ENCODE measurements at regions not wholly inside any gene's neighbourhood (a gene's known extent, or its start where the extent isn't known, plus 50 kb on each side); places are given as distances from the start of the nearest gene placed in this dataset.

DNA sequence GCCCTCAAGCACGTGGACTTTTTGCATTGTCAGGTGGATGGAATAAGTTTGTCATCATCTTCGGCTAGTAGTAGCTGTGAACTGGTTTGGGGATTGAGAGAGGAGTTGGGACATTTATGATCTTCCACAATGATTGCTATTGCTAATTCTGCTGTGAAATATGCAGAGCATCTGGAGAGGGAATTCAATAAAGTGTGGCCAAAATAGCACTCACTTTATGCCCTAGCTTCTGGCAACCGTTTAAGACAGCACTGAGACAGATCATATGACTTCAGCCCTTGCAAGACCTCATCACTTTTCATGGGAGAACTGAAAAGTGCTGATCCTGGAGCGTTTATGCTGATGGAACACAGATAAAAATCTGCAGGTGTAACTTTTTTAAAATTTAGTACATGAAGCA is 360.8 kb downstream of the GPATCH2 start:
- WGBS, 2 donors (ENCODE audit: low coverage in 1 of 2): 47 to 64% methylated on average over 4 of the region's 4 CpGs

DNA sequence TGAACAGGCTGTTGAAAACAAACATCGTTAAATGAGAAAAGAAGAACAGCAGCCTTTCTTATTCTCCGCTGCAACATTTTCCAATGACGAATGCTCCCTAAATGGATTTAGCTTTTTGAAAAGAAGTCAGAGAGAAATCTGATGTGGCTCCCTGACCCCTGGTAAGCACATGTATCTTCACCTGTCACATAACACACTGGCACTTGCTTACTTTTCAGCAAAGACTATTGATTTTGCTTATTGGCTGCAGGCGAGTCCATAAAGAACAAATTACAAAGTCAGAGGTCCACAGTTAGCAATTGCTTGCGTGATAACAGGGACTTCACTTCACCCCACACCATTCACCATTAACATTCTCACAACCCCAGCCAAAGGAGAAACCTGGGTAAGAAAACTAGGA is 362.8 kb downstream of the GPATCH2 start:
- DNase-seq: no peak
- in situ Hi-C loops (cut with MboI; ENCODE audit: low pct_ligation_motif_present in 1 of 4, low pct_unique_long_range_greater_than_20kb in 1 of 4, low sequenced_read_pairs in 3 of 4): no loop called here
- H3K9me3 ChIP-seq: no peaks in the 10 kb centered on the region
- intact Hi-C loops (cut with DNase I; ENCODE audit: low total_unique reads): no loop called here
- no peaks in the 10 kb centered on the region for H3K27me3 ChIP-seq
- no peak overlapping the region for H3K27ac ChIP-seq
- TF ChIP-seq POLR2AphosphoS5 (IDR thresholded peaks at IDR 0.05) (no peak), EP300 (IDR thresholded peaks at IDR 0.05; ENCODE audit: low read depth) (no peak), POLR2A (IDR thresholded peaks at IDR 0.05) (no peak)
- TF ChIP-seq, protein P1, sequence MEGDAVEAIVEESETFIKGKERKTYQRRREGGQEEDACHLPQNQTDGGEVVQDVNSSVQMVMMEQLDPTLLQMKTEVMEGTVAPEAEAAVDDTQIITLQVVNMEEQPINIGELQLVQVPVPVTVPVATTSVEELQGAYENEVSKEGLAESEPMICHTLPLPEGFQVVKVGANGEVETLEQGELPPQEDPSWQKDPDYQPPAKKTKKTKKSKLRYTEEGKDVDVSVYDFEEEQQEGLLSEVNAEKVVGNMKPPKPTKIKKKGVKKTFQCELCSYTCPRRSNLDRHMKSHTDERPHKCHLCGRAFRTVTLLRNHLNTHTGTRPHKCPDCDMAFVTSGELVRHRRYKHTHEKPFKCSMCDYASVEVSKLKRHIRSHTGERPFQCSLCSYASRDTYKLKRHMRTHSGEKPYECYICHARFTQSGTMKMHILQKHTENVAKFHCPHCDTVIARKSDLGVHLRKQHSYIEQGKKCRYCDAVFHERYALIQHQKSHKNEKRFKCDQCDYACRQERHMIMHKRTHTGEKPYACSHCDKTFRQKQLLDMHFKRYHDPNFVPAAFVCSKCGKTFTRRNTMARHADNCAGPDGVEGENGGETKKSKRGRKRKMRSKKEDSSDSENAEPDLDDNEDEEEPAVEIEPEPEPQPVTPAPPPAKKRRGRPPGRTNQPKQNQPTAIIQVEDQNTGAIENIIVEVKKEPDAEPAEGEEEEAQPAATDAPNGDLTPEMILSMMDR (IDR thresholded peaks at IDR 0.05): no peak
- no peak overlapping the region for H3K4me3 ChIP-seq
- 89 to 90% methylated on average over 5 of the region's 5 CpGs for WGBS, 2 donors (ENCODE audit: low coverage in 1 of 2)
- no peaks in the 10 kb centered on the region for H3K4me1 ChIP-seq
- H3K36me3 ChIP-seq: no peaks in the 10 kb centered on the region

More for the DNA sequence above, 360.8 kb downstream of the GPATCH2 start:
- H3K36me3 ChIP-seq: no peaks in the 10 kb centered on the region
- no peak overlapping the region for H3K4me3 ChIP-seq
- DNase-seq: no peak
- H3K27me3 ChIP-seq: no peaks in the 10 kb centered on the region
- H3K9me3 ChIP-seq: no peaks in the 10 kb centered on the region
- TF ChIP-seq POLR2AphosphoS5 (IDR thresholded peaks at IDR 0.05): no peak
- TF ChIP-seq, protein P1 (IDR thresholded peaks at IDR 0.05): no peak
- no peak for TF ChIP-seq EP300 (IDR thresholded peaks at IDR 0.05; ENCODE audit: low read depth)
- no peak for TF ChIP-seq POLR2A (IDR thresholded peaks at IDR 0.05)
- H3K4me1 ChIP-seq: no peaks in the 10 kb centered on the region
- H3K27ac ChIP-seq: no peak overlapping the region
- intact Hi-C loops (cut with DNase I; ENCODE audit: low total_unique reads): no loop called here
- in situ Hi-C loops (cut with MboI; ENCODE audit: low pct_ligation_motif_present in 1 of 4, low pct_unique_long_range_greater_than_20kb in 1 of 4, low sequenced_read_pairs in 3 of 4): no loop called here

DNA sequence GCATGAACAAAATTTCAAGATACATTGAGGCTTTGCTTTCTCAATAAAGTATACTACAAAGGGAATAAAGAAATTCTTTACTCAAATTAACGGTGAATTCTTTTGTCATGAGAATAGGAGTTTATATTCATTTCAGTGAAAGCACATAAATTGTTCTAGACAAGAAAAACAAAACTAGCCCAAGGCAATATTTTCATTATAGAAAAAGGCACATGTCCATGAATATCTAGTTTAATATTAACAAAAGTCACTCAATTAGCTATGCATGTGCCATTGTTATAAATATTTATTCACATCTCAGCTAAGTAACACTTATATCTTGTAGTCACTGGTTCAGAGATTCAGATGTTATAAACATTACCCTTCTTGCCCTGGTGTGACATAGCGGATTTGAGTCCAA is 369.3 kb downstream of the GPATCH2 start:
- no peak for TF ChIP-seq EP300 (IDR thresholded peaks at IDR 0.05; ENCODE audit: low read depth)
- TF ChIP-seq POLR2A (IDR thresholded peaks at IDR 0.05): no peak
- TF ChIP-seq POLR2AphosphoS5 (IDR thresholded peaks at IDR 0.05): no peak
- TF ChIP-seq, protein P1 (IDR thresholded peaks at IDR 0.05): no peak
- H3K36me3 ChIP-seq: no peaks in the 10 kb centered on the region
- H3K27ac ChIP-seq: no peak overlapping the region
- no peak overlapping the region for H3K4me3 ChIP-seq
- H3K9me3 ChIP-seq: no peaks in the 10 kb centered on the region
- 78 to 80% methylated on average over 2 of the region's 2 CpGs for WGBS, 2 donors (ENCODE audit: low coverage in 1 of 2)
- in situ Hi-C loops (cut with MboI; ENCODE audit: low pct_ligation_motif_present in 1 of 4, low pct_unique_long_range_greater_than_20kb in 1 of 4, low sequenced_read_pairs in 3 of 4) (no loop called here), intact Hi-C loops (cut with DNase I; ENCODE audit: low total_unique reads) (no loop called here)
- H3K27me3 ChIP-seq: no peaks in the 10 kb centered on the region
- no peaks in the 10 kb centered on the region for H3K4me1 ChIP-seq
- DNase-seq: no peak

DNA sequence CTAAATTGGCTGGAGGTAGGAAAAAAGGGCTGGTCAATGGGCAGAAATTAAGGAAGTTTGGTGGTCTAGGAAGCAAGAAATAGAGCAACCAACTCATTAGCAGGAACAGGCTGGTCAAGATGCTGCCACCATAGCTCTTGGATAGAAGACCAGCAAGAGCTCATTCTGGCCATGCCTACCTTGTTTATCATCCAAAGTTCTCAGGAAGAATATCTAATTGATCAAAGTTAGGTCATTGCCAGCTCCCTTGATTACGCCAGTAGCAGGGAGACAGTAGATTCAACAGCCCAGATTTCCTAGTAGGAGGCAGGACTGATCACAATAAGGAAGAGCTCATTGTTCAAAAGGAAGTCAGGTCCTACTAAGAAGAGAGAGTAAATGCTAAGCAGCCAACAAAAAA is 370.2 kb downstream of the GPATCH2 start:
- Histone ChIP-seq H3K27me3 (no peaks in the 10 kb centered on the region), H3K27ac (no peak overlapping the region), H3K9me3 (no peaks in the 10 kb centered on the region), H3K36me3 (no peaks in the 10 kb centered on the region), H3K4me3 (no peak overlapping the region), H3K4me1 (no peaks in the 10 kb centered on the region)
- no peak for DNase-seq
- intact Hi-C loops (cut with DNase I; ENCODE audit: low total_unique reads) (no loop called here), in situ Hi-C loops (cut with MboI; ENCODE audit: low pct_ligation_motif_present in 1 of 4, low pct_unique_long_range_greater_than_20kb in 1 of 4, low sequenced_read_pairs in 3 of 4) (no loop called here)
- 84 to 90% methylated on average over 1 of the region's 1 CpG for WGBS, 2 donors (ENCODE audit: low coverage in 1 of 2)
- no peak for TF ChIP-seq EP300 (IDR thresholded peaks at IDR 0.05; ENCODE audit: low read depth)
- TF ChIP-seq POLR2AphosphoS5 (IDR thresholded peaks at IDR 0.05): no peak
- TF ChIP-seq, protein P1 (IDR thresholded peaks at IDR 0.05): no peak
- no peak for TF ChIP-seq POLR2A (IDR thresholded peaks at IDR 0.05)
